GM12878 (cell line): ENCODE measurements at regions not wholly inside any gene's neighbourhood (a gene's known extent, or its start where the extent isn't known, plus 50 kb on each side); places are given as distances from the start of the nearest gene placed in this dataset.

Experiments used
- ATAC-seq: fragments of 200-7000 bp; cut with Tn5 transposase; 3 replicates; pipeline ENCODE4 v1.9.1; 2020; ENCODE audit warnings: mild to moderate bottlenecking, moderate library complexity
- BruUV-seq: library from RNA; stranded (reverse); fragments of 400-500 nt; replicated peaks from 2 replicates; lab custom pipeline; 2021; lab: Mats Ljungman, UMichigan
- CTCF ChIA-PET: fragments of 300-600 bp; sonication (Branson Sonifier 250); formaldehyde crosslinking; extraction: SDS; loops from one replicate; lab custom pipeline; 2021; ENCODE audit warnings: inconsistent platforms; lab: Yijun Ruan, JAX
- POLR2A ChIA-PET: fragments of 350-600 bp; formaldehyde crosslinking; extraction: SDS; loops from one replicate; lab custom pipeline; 2021; ENCODE audit warnings: inconsistent platforms; lab: Charles Lee
- RAD21 ChIA-PET: fragments of 300-600 bp; sonication (Branson Sonifier 250); formaldehyde crosslinking; loops from one replicate; lab custom pipeline; 2023; ENCODE audit warnings: antibody characterized with exemption; ENCODE audit not compliant: unreplicated experiment; lab: Charles Lee
- SMC1A ChIA-PET: fragments of 300-600 bp; sonication (Branson Sonifier 250); formaldehyde crosslinking; loops from one replicate; lab custom pipeline; 2023; ENCODE audit not compliant: unreplicated experiment, uncharacterized antibody; lab: Charles Lee
- DNase-seq: peaks from one replicate; pipeline ENCODE4 v3.0.0-alpha.2; 2011; ENCODE audit warnings: low read depth, low spot score
- FAIRE-seq: peaks from 3 replicates; lab custom pipeline; 2011; peaks lifted over from hg19 to GRCh38; lab: Jason Lieb, UNC
- H2AFZ ChIP-seq: 2 replicates; pipeline ENCODE4 v1.6.0; 2011; ENCODE audit warnings: low read depth, low read length, control low read depth; ENCODE audit not compliant: control insufficient read depth
- H3K27ac ChIP-seq: 2 replicates; pipeline ENCODE4 v1.5.1; 2011; ENCODE audit warnings: control low read depth; ENCODE audit not compliant: control insufficient read depth, insufficient read depth
- H3K27me3 ChIP-seq, 2 experiments: replicated peaks in 1 of 2; 2 replicates each; pipeline versions ENCODE4 v1.6.0 to v1.6.1; 2011; ENCODE audit warnings: low read length in 1 of 2; ENCODE audit not compliant: control insufficient read depth in 2 of 2, insufficient read depth in 2 of 2
- H3K36me3 ChIP-seq, 2 experiments: 2 replicates each; pipeline ENCODE4 v1.5.1; 2011; ENCODE audit warnings: low read length in 1 of 2; ENCODE audit not compliant: control insufficient read depth in 2 of 2, insufficient read depth in 2 of 2
- H3K4me1 ChIP-seq: 2 replicates; pipeline ENCODE4 v1.6.1; 2011; ENCODE audit warnings: mild to moderate bottlenecking, low read length, moderate library complexity, mixed read lengths; ENCODE audit not compliant: control insufficient read depth, insufficient read depth
- H3K4me2 ChIP-seq: 2 replicates; pipeline ENCODE4 v1.6.0; 2011; ENCODE audit warnings: control low read depth; ENCODE audit not compliant: control insufficient read depth, insufficient read depth
- H3K4me3 ChIP-seq: fragments of 200-600 bp; sonication (generic); 2 replicates; pipeline ENCODE4 v1.5.1; 2016
- H3K79me2 ChIP-seq: 2 replicates; pipeline ENCODE4 v1.6.0; 2011; ENCODE audit warnings: low read length; ENCODE audit not compliant: control insufficient read depth, insufficient read depth
- H3K9ac ChIP-seq: 2 replicates; pipeline ENCODE4 v1.8.0; 2011; ENCODE audit warnings: low read length, control low read depth, mixed read lengths; ENCODE audit not compliant: control insufficient read depth, insufficient read depth
- H3K9me3 ChIP-seq: replicated peaks from 3 replicates; pipeline ENCODE4 v1.5.1; 2011; ENCODE audit warnings: mild to moderate bottlenecking, low read length; ENCODE audit not compliant: control insufficient read depth, insufficient read depth
- H4K20me1 ChIP-seq: 2 replicates; pipeline ENCODE4 v1.6.0; 2011; ENCODE audit not compliant: control insufficient read depth, insufficient read depth
- BCL3 ChIP-seq: IDR thresholded peaks from 2 replicates; pipeline ENCODE4 v1.6.1; 2011; ENCODE audit warnings: borderline replicate concordance, low read depth, mild to moderate bottlenecking, moderate library complexity, low read length; ENCODE audit not compliant: insufficient read depth, poor library complexity, severe bottlenecking
- FOXM1 ChIP-seq: IDR thresholded peaks from 2 replicates; pipeline ENCODE4 v1.6.1; 2012; ENCODE audit warnings: low read depth, mild to moderate bottlenecking, inconsistent platforms, low read length, moderate library complexity
- GABPA ChIP-seq: IDR thresholded peaks from 2 replicates; pipeline ENCODE4 v1.6.1; 2014; ENCODE audit warnings: antibody characterized with exemption, low read depth, mild to moderate bottlenecking, inconsistent platforms
- NRF1 ChIP-seq: conservative IDR thresholded peaks from 2 replicates; pipeline ENCODE4 v1.6.1; 2011; ENCODE audit warnings: mild to moderate bottlenecking, low read depth, low read length, improper control_type of control experiment
- SIX5 ChIP-seq: IDR thresholded peaks from 2 replicates; pipeline ENCODE4 v1.6.1; 2011; ENCODE audit warnings: mild to moderate bottlenecking, low read depth, low read length, moderate library complexity; ENCODE audit not compliant: severe bottlenecking
- SKIL ChIP-seq: fragments of 450-650 bp; IDR thresholded peaks from 2 replicates; pipeline ENCODE4 v1.6.1; 2017; ENCODE audit warnings: mild to moderate bottlenecking, low read depth, inconsistent platforms; ENCODE audit not compliant: poor library complexity, severe bottlenecking
- SMAD1 ChIP-seq: fragments of 450-650 bp; IDR thresholded peaks from 2 replicates; pipeline ENCODE4 v1.6.1; 2018; ENCODE audit warnings: mild to moderate bottlenecking, low read depth; ENCODE audit not compliant: partially characterized antibody
- SMAD5 ChIP-seq: IDR thresholded peaks from 2 replicates; pipeline ENCODE4 v1.6.1; 2016; ENCODE audit warnings: antibody characterized with exemption, low read depth
- WGBS: methylation state at CpG from one replicate; pipeline ENCODE4 v1.1.6; 2016; ENCODE audit warnings: low lambda C conversion rate; ENCODE audit not compliant: insufficient replicate concordance, insufficient coverage; ENCODE audit errors: missing lambda C conversion rate; 5-methylcytosine and 5-hydroxymethylcytosine counted together
- in situ Hi-C: fragments of 300-500 bp; cut with MboI; formaldehyde crosslinking; loops from 9 replicates; pipeline ENCODE4 v1.14.3; 2018; ENCODE audit warnings: mixed read lengths
- intact Hi-C: fragments of 100-400 bp; cut with micrococcal nuclease; formaldehyde crosslinking; loops from one replicate; pipeline ENCODE4 v1.14.2; 2022; ENCODE audit not compliant: unreplicated experiment

GRCh38 chr1:60894130-60894529 is 188.2 kb upstream of the NFIA start:
- Histone ChIP-seq H3K9me3 (no peaks in the 10 kb centered on the region), H4K20me1 (no peaks in the 10 kb centered on the region), H3K27me3 (no peaks in the 10 kb centered on the region), H2AFZ (no peak overlapping the region), H3K27ac (no peak overlapping the region), H3K79me2 (no peaks in the 10 kb centered on the region), H3K4me3 (no peak overlapping the region), H3K4me2 (no peak overlapping the region), H3K36me3 (no peaks in the 10 kb centered on the region), H3K4me1 (no peaks in the 10 kb centered on the region), H3K9ac (no peak overlapping the region)
- intact Hi-C loops = no loop called here
- CTCF ChIA-PET = interaction anchor here (1.3 kb wide), 1 partner anchor 13 kb away, joined by 4 read pairs; no protein-coding TSS in a partner anchor
- RAD21 ChIA-PET = no interaction called here
- in situ Hi-C loops = no loop called here
- TF ChIP-seq SMAD5 (no peak), BCL3 (no peak), SMAD1 (no peak), SKIL (no peak), FOXM1 (no peak), GABPA (no peak), SIX5 (no peak), NRF1 (no peak)
- BruUV-seq = no TSS peak
- SMC1A ChIA-PET = no interaction called here
- WGBS = 31% methylated on average over 3 of the region's 3 CpGs
- POLR2A ChIA-PET = no interaction called here
- no peak for DNase-seq
- no peak for ATAC-seq
- no peak for FAIRE-seq
